Fibroblast of skin of back (primary cell): ENCODE measurements at regions not wholly inside any gene's neighbourhood (a gene's known extent, or its start where the extent isn't known, plus 50 kb on each side); places are given as distances from the start of the nearest gene placed in this dataset.

Experiments
- DNase-seq: peaks from one replicate; pipeline ENCODE4 v3.0.0-alpha.2; 2013

DNA sequence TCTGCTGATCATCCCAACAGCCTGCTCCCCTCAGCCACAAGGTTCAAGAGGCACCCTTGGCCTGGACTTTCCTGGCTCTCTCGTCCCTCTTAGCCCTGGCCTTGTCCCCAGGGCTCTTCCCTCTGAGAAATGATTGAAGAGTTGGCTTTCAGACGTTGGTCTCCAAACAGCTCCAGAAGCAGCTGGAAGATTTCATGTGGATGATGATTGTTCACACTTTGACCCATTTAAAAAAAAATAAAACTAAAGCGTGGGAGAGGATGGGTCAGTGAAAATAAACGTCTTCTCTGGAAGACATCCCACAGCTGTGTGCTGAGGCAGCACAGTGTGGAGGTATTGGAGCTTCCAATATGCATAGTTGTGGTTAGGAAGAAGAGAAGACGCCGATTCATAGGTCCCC lies 54.7 kb upstream of the CDH11 start:
- DNase-seq = peak; percentile 68

GRCh38 chr16:65172356-65172755 lies 50.5 kb upstream of the CDH11 start:
- DNase-seq = no peak
